Stomach (tissue), 8 donors: ENCODE measurements at regions not wholly inside any gene's neighbourhood (a gene's known extent, or its start where the extent isn't known, plus 50 kb on each side); places are given as distances from the start of the nearest gene placed in this dataset.

Experiments used
- DNase-seq, 2 donors: peaks; one replicate each; pipeline versions ENCODE4 v3.0.0 to v3.0.0-alpha.2; 2013 to 2019
- H3K27ac ChIP-seq, 5 donors: fragments of 200-600 bp in 4 of 5; sonication (generic) in 4 of 5; one replicate each; pipeline ENCODE4 v1.5.1; 2013 to 2019; ENCODE audit warnings: mild to moderate bottlenecking in 1 of 5, moderate library complexity in 1 of 5
- H3K27me3 ChIP-seq, 3 donors: fragments of 200-600 bp; sonication (generic); one replicate each; pipeline ENCODE4 v1.5.1; 2017 to 2019; ENCODE audit warnings: mixed run types in 1 of 3
- H3K36me3 ChIP-seq, 4 donors: fragments of 200-600 bp; sonication (generic); 1 replicate in 3 of 4; 2 replicates in 1 of 4; pipeline ENCODE4 v1.5.1; 2016 to 2019
- H3K4me1 ChIP-seq, 4 donors: fragments of 200-600 bp; sonication (generic); one replicate each; pipeline ENCODE4 v1.5.1; 2016 to 2019
- H3K4me3 ChIP-seq, 4 donors: fragments of 200-600 bp; sonication (generic) in 3 of 4; one replicate each; pipeline ENCODE4 v1.5.1; 2016 to 2019; ENCODE audit warnings: mild to moderate bottlenecking in 1 of 4
- H3K9me3 ChIP-seq, 4 donors: fragments of 200-600 bp; sonication (generic); one replicate each; pipeline ENCODE4 v1.5.1; 2016 to 2019
- EP300 ChIP-seq: sonication (generic); formaldehyde crosslinking; IDR thresholded peaks from one replicate; pipeline ENCODE4 v1.6.1; 2017; ENCODE audit warnings: antibody characterized with exemption
- POLR2A ChIP-seq, 4 donors: fragments of 450-650 bp; IDR thresholded peaks; one replicate each; pipeline ENCODE4 v1.6.1; 2016; ENCODE audit warnings: antibody characterized with exemption in 4 of 4, control low read depth in 2 of 4, mild to moderate bottlenecking in 1 of 4, moderate library complexity in 1 of 4
- POLR2AphosphoS5 ChIP-seq, 3 donors: sonication (generic); formaldehyde crosslinking; IDR thresholded peaks; one replicate each; pipeline ENCODE4 v1.6.1; 2016; ENCODE audit warnings: antibody characterized with exemption in 3 of 3
- WGBS, 5 donors: extraction: QIAGEN DNeasy Blood & Tissue Kit in 3 of 5; methylation state at CpG; one replicate each; pipeline versions ENCODE4 v1.1.5 to v1.1.7; 2013 to 2018; 5-methylcytosine and 5-hydroxymethylcytosine counted together
- intact Hi-C: fragments of 100-400 bp; cut with DNase I; formaldehyde crosslinking; loops from one replicate; pipeline ENCODE4 v1.15.1; 2023; ENCODE audit warnings: low total_unique reads
- TF ChIP-seq, protein P1 (sequence below), 7 experiments: fragments of 450-650 bp in 4 of 7; fragments of 200-600 bp in 3 of 7; sonication (generic) in 3 of 7; IDR thresholded peaks; one replicate each; pipeline ENCODE4 v1.5.1; 2016 to 2019; ENCODE audit warnings: antibody characterized with exemption in 7 of 7, control low read depth in 2 of 7, mild to moderate bottlenecking in 1 of 7
- donor health status: healthy with polysubstance abuse.
- donor health status: Bipolar disorder and iron deficiency.
- donor health status: healthy.

DNA sequence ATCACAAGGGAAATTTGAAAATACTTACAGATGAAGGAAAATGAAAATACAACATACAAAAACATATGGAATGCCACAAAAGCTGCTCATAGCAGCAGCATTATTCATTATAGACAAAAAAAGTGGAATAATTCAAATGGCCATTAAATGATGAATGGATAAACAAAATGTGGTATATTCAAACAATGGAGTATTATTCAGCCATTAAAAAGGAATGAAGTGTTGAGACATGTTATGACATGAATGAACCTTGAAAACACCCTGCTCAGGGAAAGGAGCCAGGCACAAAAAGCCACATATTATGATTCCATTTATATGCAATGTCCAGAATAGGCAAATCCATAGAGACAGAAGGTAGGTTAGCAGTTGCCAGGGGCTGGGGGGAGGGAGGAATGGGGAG is 62.6 kb upstream of the SFMBT2 start:
- TF ChIP-seq POLR2A (IDR thresholded peaks at IDR 0.05) (no peak), EP300 (no peak), POLR2AphosphoS5 (IDR thresholded peaks at IDR 0.05) (no peak)
- TF ChIP-seq, protein P1, sequence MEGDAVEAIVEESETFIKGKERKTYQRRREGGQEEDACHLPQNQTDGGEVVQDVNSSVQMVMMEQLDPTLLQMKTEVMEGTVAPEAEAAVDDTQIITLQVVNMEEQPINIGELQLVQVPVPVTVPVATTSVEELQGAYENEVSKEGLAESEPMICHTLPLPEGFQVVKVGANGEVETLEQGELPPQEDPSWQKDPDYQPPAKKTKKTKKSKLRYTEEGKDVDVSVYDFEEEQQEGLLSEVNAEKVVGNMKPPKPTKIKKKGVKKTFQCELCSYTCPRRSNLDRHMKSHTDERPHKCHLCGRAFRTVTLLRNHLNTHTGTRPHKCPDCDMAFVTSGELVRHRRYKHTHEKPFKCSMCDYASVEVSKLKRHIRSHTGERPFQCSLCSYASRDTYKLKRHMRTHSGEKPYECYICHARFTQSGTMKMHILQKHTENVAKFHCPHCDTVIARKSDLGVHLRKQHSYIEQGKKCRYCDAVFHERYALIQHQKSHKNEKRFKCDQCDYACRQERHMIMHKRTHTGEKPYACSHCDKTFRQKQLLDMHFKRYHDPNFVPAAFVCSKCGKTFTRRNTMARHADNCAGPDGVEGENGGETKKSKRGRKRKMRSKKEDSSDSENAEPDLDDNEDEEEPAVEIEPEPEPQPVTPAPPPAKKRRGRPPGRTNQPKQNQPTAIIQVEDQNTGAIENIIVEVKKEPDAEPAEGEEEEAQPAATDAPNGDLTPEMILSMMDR (IDR thresholded peaks at IDR 0.05): no peak
- H3K4me1 ChIP-seq: peaks cover 0 to 12% (median 8%) of the 10 kb centered on the region in 4 donors
- no peak for DNase-seq
- no peaks in the 10 kb centered on the region for H3K9me3 ChIP-seq
- intact Hi-C loops: no loop called here
- H3K36me3 ChIP-seq: no peaks in the 10 kb centered on the region
- H3K4me3 ChIP-seq: no peak overlapping the region
- H3K27ac ChIP-seq: no peak overlapping the region
- peaks cover 0 to 12% (median 0%) of the 10 kb centered on the region in 3 donors for H3K27me3 ChIP-seq

DNA sequence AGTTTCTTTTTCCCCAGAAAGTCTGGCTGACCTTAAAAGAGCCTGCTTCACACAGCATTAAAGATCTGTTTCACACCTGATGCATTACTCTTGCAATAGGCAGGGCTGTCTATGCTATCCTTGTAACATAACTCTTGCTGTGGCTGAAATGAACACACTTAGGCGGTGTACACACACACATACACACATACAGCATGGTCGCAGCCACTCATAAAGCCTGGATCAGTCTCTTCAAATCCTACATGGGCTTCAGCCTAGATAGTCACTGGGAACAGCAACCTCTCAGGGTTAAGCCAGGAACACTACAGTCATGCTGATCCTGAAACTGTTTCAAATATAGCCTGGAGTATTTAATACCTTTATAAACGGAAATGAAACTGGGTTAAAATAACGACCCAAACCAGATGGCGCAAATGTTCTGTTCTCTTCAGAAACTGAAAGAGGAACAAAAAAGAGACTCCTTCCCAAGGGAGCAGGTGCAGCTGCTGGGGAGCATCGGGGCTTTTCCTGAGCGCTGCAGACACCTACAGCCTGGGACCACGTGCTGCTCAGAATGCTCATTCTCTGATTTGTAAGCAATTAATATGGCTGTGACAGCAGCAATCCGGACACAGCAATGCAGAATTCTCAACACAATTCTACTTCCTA is 61.0 kb upstream of the SFMBT2 start:
- peak in 1 of 2 donors; percentile 52 for DNase-seq
- Histone ChIP-seq H3K27ac (peak overlapping the region in 2 of 5 donors; percentile 10 to 45), H3K36me3 (no peaks in the 10 kb centered on the region), H3K4me3 (no peak overlapping the region), H3K27me3 (peaks cover 0 to 12% (median 0%) of the 10 kb centered on the region in 3 donors), H3K4me1 (peaks cover 0 to 12% (median 8%) of the 10 kb centered on the region in 4 donors), H3K9me3 (no peaks in the 10 kb centered on the region)
- WGBS, 5 donors: 48 to 62% (median 59%) methylated on average over 9 of the region's 9 CpGs
- TF ChIP-seq POLR2A (IDR thresholded peaks at IDR 0.05) (no peak), EP300 (no peak), POLR2AphosphoS5 (IDR thresholded peaks at IDR 0.05) (no peak)
- TF ChIP-seq, protein P1 (IDR thresholded peaks at IDR 0.05): no peak
- intact Hi-C loops: no loop called here

DNA sequence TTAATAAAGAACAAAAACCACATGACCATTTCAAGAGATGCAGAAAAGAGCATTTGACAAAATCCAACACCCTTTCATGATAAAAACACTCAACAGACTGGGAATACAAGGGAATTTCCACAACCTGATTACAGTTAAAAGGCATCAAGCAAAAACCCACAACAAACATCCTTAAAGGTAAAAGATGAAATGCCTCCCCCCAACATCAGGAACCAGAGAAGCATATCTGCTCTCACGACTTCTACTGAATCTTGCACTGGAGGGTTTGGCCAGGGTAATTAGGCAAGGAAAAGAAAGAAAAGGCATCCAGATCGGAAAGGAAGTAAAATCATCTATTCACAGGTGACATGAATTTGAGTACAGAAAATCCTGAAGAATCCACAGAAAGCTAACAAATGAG is 59.5 kb upstream of the SFMBT2 start:
- no peak for DNase-seq
- no peak overlapping the region for H3K4me3 ChIP-seq
- TF ChIP-seq EP300 (no peak), POLR2AphosphoS5 (IDR thresholded peaks at IDR 0.05) (no peak), POLR2A (IDR thresholded peaks at IDR 0.05) (no peak)
- TF ChIP-seq, protein P1 (IDR thresholded peaks at IDR 0.05): no peak
- intact Hi-C loops: no loop called here
- peaks cover 0 to 5% (median 3%) of the 10 kb centered on the region in 4 donors for H3K4me1 ChIP-seq
- no peaks in the 10 kb centered on the region for H3K9me3 ChIP-seq
- no peak overlapping the region for H3K27ac ChIP-seq
- no peaks in the 10 kb centered on the region for H3K36me3 ChIP-seq
- peaks cover 0 to 6% (median 0%) of the 10 kb centered on the region in 3 donors for H3K27me3 ChIP-seq
- WGBS, 5 donors: 72 to 79% (median 74%) methylated on average over 2 of the region's 2 CpGs

GRCh38 chr10:7467031-7467667 is 56.3 kb upstream of the SFMBT2 start:
- H3K36me3 ChIP-seq: no peaks in the 10 kb centered on the region
- H3K4me3 ChIP-seq: no peak overlapping the region
- no peak overlapping the region for H3K27ac ChIP-seq
- H3K4me1 ChIP-seq: no peaks in the 10 kb centered on the region
- intact Hi-C loops: no loop called here
- no peaks in the 10 kb centered on the region for H3K27me3 ChIP-seq
- WGBS, 5 donors: 41 to 73% (median 54%) methylated on average over 7 of the region's 7 CpGs
- no peak for DNase-seq
- TF ChIP-seq POLR2AphosphoS5 (IDR thresholded peaks at IDR 0.05) (no peak), EP300 (no peak), POLR2A (IDR thresholded peaks at IDR 0.05) (no peak)
- TF ChIP-seq, protein P1 (IDR thresholded peaks at IDR 0.05): no peak
- no peaks in the 10 kb centered on the region for H3K9me3 ChIP-seq
